ENCODE measurements at regions not wholly inside any gene's neighbourhood (a gene's known extent, or its start where the extent isn't known, plus 50 kb on each side); places are given as distances from the start of the nearest gene placed in this dataset.

DNA sequence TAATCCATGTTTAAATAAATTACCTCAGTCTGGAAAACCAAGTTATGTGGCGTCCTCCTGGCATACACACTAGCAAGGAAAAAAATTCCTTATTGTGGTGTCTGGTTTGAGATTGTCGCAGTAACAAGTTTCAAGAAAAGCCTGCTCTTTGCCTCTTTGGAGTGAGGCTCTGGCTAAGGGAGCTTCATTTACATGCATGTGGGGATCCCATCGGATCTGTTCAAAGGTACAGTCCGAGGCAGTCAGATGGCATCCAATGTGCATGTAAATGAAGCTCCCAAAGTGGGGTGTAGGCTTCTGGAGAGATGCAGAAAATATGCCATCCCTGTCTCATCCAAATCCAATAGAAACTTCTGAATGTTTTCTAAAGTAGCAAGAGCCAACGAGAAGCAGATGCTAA, 199.5 kb upstream of the FBXL4 start:
- H3K9me3 Mint-ChIP-seq, result peaks cover 4% of the 10 kb centered on the region
- H3K9ac ChIP-seq (ENCODE audit: extremely low read depth, low read length, poor library complexity, severe bottlenecking), result no peak overlapping the region
- H3K36me3 ChIP-seq (ENCODE audit: control insufficient read depth, insufficient read depth, low read length), result no peaks in the 10 kb centered on the region
- DNase-seq, result no peak
- TF ChIP-seq, protein P1, sequence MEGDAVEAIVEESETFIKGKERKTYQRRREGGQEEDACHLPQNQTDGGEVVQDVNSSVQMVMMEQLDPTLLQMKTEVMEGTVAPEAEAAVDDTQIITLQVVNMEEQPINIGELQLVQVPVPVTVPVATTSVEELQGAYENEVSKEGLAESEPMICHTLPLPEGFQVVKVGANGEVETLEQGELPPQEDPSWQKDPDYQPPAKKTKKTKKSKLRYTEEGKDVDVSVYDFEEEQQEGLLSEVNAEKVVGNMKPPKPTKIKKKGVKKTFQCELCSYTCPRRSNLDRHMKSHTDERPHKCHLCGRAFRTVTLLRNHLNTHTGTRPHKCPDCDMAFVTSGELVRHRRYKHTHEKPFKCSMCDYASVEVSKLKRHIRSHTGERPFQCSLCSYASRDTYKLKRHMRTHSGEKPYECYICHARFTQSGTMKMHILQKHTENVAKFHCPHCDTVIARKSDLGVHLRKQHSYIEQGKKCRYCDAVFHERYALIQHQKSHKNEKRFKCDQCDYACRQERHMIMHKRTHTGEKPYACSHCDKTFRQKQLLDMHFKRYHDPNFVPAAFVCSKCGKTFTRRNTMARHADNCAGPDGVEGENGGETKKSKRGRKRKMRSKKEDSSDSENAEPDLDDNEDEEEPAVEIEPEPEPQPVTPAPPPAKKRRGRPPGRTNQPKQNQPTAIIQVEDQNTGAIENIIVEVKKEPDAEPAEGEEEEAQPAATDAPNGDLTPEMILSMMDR (conservative IDR thresholded peaks at IDR 0.05), result no peak
- H3K36me3 Mint-ChIP-seq (ENCODE audit: low read depth), result no peaks in the 10 kb centered on the region
- peaks cover 26% of the 10 kb centered on the region for H3K4me1 Mint-ChIP-seq
- H3K27ac Mint-ChIP-seq, result no peak overlapping the region
- H3K27ac ChIP-seq (ENCODE audit: low read depth, low read length), result no peak overlapping the region
- WGBS, 2 experiments (ENCODE audit: insufficient coverage in 1 of 2, insufficient read length in 1 of 2), result 86 to 91% methylated on average over 3 to 5 of the region's 5 CpGs
- H3K27me3 ChIP-seq (ENCODE audit: control insufficient read depth, insufficient read depth, low read length, poor library complexity, severe bottlenecking), result peaks cover 78% of the 10 kb centered on the region
- no peak overlapping the region for H3K4me3 ChIP-seq (ENCODE audit: low read length)
- H3K9me3 ChIP-seq (ENCODE audit: control insufficient read depth, low read length), result no peaks in the 10 kb centered on the region
- peaks cover 17% of the 10 kb centered on the region for H3K4me1 ChIP-seq (ENCODE audit: control insufficient read depth, insufficient read depth, low read length)
- no peak overlapping the region for H3K4me3 Mint-ChIP-seq
- peaks cover 86% of the 10 kb centered on the region for H3K27me3 Mint-ChIP-seq (ENCODE audit: insufficient read depth)

DNA sequence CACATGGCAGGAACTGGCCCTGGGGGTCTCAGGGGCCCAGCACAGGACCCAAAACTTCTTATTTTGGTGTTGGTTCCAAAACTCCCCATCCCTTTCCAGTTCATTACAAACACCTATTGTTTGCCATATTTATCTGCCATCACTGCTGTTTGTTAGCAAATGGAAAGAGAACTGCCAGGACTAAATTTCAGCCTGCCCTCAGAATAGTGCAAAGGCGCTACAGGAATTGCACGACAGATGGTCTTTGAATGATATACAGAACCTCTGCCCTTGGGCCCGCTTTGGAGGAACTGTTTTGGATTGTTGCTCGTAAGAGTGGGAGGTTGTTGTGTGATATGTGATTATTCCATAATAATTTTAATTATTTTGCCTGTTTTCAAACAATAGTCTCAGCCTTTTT, 199.0 kb upstream of the FBXL4 start:
- H3K27ac ChIP-seq (ENCODE audit: low read depth, low read length), result no peak overlapping the region
- peaks cover 17% of the 10 kb centered on the region for H3K4me1 ChIP-seq (ENCODE audit: control insufficient read depth, insufficient read depth, low read length)
- H3K4me1 Mint-ChIP-seq, result peaks cover 26% of the 10 kb centered on the region
- WGBS, 2 experiments (ENCODE audit: insufficient coverage in 1 of 2, insufficient read length in 1 of 2), result 97% methylated on average over 3 of the region's 4 CpGs; no CpG with 5 or more reads in 1 of the 2 experiments
- H3K4me3 Mint-ChIP-seq, result no peak overlapping the region
- DNase-seq, result no peak
- H3K4me3 ChIP-seq (ENCODE audit: low read length), result no peak overlapping the region
- no peak overlapping the region for H3K9ac ChIP-seq (ENCODE audit: extremely low read depth, low read length, poor library complexity, severe bottlenecking)
- H3K27ac Mint-ChIP-seq, result no peak overlapping the region
- H3K9me3 Mint-ChIP-seq, result peaks cover 6% of the 10 kb centered on the region
- peaks cover 81% of the 10 kb centered on the region for H3K27me3 Mint-ChIP-seq (ENCODE audit: insufficient read depth)
- H3K9me3 ChIP-seq (ENCODE audit: control insufficient read depth, low read length), result no peaks in the 10 kb centered on the region
- peaks cover 74% of the 10 kb centered on the region for H3K27me3 ChIP-seq (ENCODE audit: control insufficient read depth, insufficient read depth, low read length, poor library complexity, severe bottlenecking)
- no peaks in the 10 kb centered on the region for H3K36me3 ChIP-seq (ENCODE audit: control insufficient read depth, insufficient read depth, low read length)
- TF ChIP-seq, protein P1 (conservative IDR thresholded peaks at IDR 0.05), result no peak
- no peaks in the 10 kb centered on the region for H3K36me3 Mint-ChIP-seq (ENCODE audit: low read depth)

DNA sequence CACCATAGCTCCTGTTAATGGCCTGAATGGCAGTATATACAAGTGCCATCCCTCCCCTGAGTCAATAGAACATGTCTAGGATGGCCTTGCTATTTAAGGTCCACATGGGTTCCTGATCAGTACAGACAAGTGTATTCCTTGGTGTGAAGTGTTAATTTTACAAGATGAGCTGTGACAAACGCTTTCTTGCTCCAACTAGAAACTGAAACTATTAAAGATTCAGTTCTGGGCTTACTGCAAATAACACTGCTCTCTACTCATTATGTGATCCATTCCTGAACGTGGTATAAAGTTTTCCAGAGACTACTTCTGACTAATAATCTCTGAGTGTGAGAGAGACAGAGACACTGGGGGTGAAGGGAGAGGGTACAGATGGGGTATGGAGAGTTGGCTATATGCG, 198.0 kb upstream of the FBXL4 start:
- H3K27ac ChIP-seq (ENCODE audit: low read depth, low read length), result no peak overlapping the region
- no peak overlapping the region for H3K27ac Mint-ChIP-seq
- no peak overlapping the region for H3K4me3 ChIP-seq (ENCODE audit: low read length)
- no peak overlapping the region for H3K4me3 Mint-ChIP-seq
- H3K9me3 Mint-ChIP-seq, result peaks cover 15% of the 10 kb centered on the region
- no peaks in the 10 kb centered on the region for H3K36me3 ChIP-seq (ENCODE audit: control insufficient read depth, insufficient read depth, low read length)
- WGBS, 2 experiments (ENCODE audit: insufficient coverage in 1 of 2, insufficient read length in 1 of 2), result 91% methylated on average over 3 of the region's 3 CpGs; no CpG with 5 or more reads in 1 of the 2 experiments
- peaks cover 26% of the 10 kb centered on the region for H3K4me1 Mint-ChIP-seq
- DNase-seq, result no peak
- peaks cover 5% of the 10 kb centered on the region for H3K9me3 ChIP-seq (ENCODE audit: control insufficient read depth, low read length)
- H3K4me1 ChIP-seq (ENCODE audit: control insufficient read depth, insufficient read depth, low read length), result peaks cover 17% of the 10 kb centered on the region
- H3K9ac ChIP-seq (ENCODE audit: extremely low read depth, low read length, poor library complexity, severe bottlenecking), result no peak overlapping the region
- TF ChIP-seq, protein P1 (conservative IDR thresholded peaks at IDR 0.05), result no peak
- peaks cover 75% of the 10 kb centered on the region for H3K27me3 Mint-ChIP-seq (ENCODE audit: insufficient read depth)
- H3K27me3 ChIP-seq (ENCODE audit: control insufficient read depth, insufficient read depth, low read length, poor library complexity, severe bottlenecking), result peaks cover 65% of the 10 kb centered on the region
- H3K36me3 Mint-ChIP-seq (ENCODE audit: low read depth), result no peaks in the 10 kb centered on the region

Measured in endodermal cell (in vitro differentiated cells).